ENCODE measurements at regions not wholly inside any gene's neighbourhood (a gene's known extent, or its start where the extent isn't known, plus 50 kb on each side); places are given as distances from the start of the nearest gene placed in this dataset.

DNA sequence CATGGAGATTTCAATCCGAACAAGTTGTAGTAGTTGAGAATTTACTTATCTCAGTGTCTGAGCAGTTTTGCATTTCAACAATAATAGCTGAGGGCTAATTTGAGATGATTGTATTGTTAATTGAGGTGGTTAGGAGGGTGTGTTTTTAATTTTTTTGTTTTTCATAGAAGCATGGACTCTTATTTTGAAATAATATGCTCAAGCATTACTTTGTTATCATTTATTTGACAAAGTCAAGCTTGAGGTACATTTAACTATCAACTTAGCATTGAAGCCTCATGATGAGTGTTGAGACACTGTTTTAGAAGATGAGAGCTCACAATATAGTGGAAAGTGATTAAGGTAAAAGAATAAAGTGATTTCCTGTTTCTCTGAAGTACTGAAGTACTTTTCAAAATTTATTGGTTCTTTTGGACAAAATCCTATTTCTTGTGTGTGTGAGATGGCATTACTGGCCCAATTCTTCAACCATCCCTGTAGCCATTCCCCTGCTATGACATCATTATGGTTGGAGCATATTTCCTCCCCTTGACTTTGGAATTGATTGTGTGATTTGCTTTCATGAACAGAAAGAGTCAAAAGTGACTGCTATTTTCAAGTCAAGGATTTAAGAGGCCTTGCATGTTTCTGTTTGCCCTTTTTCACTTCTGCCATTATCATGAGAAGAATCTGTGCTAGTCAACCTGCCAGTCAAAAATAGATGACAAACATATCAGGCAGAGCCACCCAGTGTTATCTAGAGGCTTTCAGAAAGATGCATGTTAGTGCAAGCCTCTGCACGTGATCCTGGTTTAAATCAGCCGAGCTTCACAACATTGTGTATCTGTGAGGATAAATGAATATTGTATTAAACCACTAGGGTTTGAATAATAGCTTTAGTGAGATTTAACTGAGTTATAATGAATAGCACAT lies 1112.3 kb upstream of the CITED2 start:
- ATAC-seq (ENCODE audit: low FRiP score) (no peak), DNase-seq (ENCODE audit: low spot score) (no peak)
- TF ChIP-seq, protein P1, sequence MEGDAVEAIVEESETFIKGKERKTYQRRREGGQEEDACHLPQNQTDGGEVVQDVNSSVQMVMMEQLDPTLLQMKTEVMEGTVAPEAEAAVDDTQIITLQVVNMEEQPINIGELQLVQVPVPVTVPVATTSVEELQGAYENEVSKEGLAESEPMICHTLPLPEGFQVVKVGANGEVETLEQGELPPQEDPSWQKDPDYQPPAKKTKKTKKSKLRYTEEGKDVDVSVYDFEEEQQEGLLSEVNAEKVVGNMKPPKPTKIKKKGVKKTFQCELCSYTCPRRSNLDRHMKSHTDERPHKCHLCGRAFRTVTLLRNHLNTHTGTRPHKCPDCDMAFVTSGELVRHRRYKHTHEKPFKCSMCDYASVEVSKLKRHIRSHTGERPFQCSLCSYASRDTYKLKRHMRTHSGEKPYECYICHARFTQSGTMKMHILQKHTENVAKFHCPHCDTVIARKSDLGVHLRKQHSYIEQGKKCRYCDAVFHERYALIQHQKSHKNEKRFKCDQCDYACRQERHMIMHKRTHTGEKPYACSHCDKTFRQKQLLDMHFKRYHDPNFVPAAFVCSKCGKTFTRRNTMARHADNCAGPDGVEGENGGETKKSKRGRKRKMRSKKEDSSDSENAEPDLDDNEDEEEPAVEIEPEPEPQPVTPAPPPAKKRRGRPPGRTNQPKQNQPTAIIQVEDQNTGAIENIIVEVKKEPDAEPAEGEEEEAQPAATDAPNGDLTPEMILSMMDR (IDR thresholded peaks at IDR 0.05), result no peak

GRCh38 chr6:140485740-140486449 lies 1111.4 kb upstream of the CITED2 start:
- peak; percentile 95 for ATAC-seq (ENCODE audit: low FRiP score)
- TF ChIP-seq, protein P1 (IDR thresholded peaks at IDR 0.05), result no peak
- peak; percentile 27 for DNase-seq (ENCODE audit: low spot score)

- TF ChIP-seq, protein P1 (IDR thresholded peaks at IDR 0.05), result no peak
- ATAC-seq (ENCODE audit: low FRiP score) (no peak), DNase-seq (ENCODE audit: low spot score) (no peak)
Observed at GRCh38 chr6:140480852-140481251, 1106.4 kb upstream of the CITED2 start.

- no peak for DNase-seq (ENCODE audit: low spot score)
- ATAC-seq (ENCODE audit: low FRiP score), result no peak
- TF ChIP-seq, protein P1 (IDR thresholded peaks at IDR 0.05), result no peak
Observed at GRCh38 chr6:140478631-140479030, 1104.2 kb upstream of the CITED2 start.

GRCh38 chr6:140475086-140475485 lies 1100.6 kb upstream of the CITED2 start:
- DNase-seq (ENCODE audit: low spot score) (no peak), ATAC-seq (ENCODE audit: low FRiP score) (no peak)
- TF ChIP-seq, protein P1 (IDR thresholded peaks at IDR 0.05), result no peak

DNA sequence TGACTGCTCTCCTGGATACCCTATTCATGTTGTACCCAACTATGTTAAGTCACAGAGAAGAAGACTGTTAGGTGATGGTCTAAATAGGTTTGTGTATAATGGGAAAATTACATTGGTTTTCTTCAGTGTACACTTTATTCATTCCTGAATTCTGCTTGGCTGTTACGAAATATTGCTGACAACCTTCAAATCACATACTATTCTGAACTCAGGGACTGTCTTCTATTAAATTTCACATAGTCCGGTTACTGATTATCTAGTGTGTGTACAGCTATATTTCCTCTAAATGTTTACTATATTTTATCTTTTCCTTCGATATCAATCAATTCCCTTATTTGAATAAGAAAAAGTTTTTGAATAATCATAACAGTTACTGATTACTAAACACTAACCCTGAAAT lies 1090.3 kb upstream of the CITED2 start:
- TF ChIP-seq, protein P1 (IDR thresholded peaks at IDR 0.05), result no peak
- ATAC-seq (ENCODE audit: low FRiP score) (no peak), DNase-seq (ENCODE audit: low spot score) (no peak)
